Epithelial cell of esophagus (primary cell): ENCODE measurements at regions not wholly inside any gene's neighbourhood (a gene's known extent, or its start where the extent isn't known, plus 50 kb on each side); places are given as distances from the start of the nearest gene placed in this dataset.

ENCODE experiments used
- DNase-seq: peaks from one replicate; pipeline ENCODE4 v3.0.0; 2010; ENCODE audit warnings: low read depth
- H3K4me3 ChIP-seq: 2 replicates; pipeline ENCODE4 v1.5.1; 2011; ENCODE audit warnings: mild to moderate bottlenecking, low read length, control low read depth
- TF ChIP-seq, protein P1 (sequence below): IDR thresholded peaks from 2 replicates; pipeline ENCODE4 v1.5.1; 2011; ENCODE audit warnings: low read depth, mild to moderate bottlenecking, low read length, control low read depth, inconsistent platforms; ENCODE audit not compliant: insufficient read depth; ENCODE audit errors: missing control alignments

DNA sequence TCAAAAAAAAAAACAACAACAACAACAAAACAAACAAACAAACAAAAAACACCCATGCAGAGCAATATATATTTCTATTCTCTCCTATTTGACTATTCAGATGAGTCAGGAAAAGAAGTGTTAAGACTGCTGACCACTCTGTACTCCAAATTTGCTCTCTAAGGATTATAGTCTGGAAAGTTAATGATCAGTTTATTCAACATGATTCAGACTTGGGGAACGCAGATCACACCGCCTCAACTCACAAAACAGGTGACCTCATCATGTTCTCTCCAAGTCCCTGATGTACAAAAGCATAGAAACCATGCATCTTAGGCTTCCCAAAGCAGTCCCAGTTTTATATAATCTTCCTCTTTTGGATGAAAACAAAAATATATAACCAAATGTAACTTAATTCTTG lies 51.9 kb upstream of the PRRC2C start:
- DNase-seq = peak; percentile 86
- H3K4me3 ChIP-seq = no peak overlapping the region
- TF ChIP-seq, protein P1, sequence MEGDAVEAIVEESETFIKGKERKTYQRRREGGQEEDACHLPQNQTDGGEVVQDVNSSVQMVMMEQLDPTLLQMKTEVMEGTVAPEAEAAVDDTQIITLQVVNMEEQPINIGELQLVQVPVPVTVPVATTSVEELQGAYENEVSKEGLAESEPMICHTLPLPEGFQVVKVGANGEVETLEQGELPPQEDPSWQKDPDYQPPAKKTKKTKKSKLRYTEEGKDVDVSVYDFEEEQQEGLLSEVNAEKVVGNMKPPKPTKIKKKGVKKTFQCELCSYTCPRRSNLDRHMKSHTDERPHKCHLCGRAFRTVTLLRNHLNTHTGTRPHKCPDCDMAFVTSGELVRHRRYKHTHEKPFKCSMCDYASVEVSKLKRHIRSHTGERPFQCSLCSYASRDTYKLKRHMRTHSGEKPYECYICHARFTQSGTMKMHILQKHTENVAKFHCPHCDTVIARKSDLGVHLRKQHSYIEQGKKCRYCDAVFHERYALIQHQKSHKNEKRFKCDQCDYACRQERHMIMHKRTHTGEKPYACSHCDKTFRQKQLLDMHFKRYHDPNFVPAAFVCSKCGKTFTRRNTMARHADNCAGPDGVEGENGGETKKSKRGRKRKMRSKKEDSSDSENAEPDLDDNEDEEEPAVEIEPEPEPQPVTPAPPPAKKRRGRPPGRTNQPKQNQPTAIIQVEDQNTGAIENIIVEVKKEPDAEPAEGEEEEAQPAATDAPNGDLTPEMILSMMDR = no peak

DNA sequence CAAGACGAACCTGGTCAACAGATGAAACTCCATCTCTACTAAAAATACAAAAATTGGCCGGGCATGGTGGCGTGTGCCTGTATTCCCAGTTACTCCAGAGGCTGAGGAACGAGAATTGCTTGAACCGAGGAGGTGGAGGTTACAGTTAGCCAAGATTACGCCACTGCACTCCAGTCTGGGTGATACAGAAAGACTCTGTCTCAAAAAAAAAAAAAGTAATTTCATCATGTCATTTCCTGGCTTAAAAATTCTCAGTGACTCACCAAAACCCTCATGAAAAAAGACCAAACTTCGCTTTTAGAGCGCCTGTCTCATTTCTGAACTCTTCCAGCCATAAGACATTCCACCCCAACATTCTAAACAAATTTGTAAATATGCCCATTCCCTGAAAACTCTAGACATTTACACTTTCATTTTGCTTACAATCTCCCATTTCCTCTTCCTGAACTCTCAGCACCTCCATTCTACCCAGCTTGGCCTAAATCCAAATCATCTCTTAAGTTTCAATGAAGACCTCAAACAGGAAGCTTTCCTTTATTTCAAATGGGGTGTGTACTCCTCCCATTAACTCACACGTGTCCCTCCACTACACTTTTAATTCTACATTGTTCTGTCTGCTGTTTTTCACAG lies 50.5 kb upstream of the PRRC2C start:
- no peak overlapping the region for H3K4me3 ChIP-seq
- peak; percentile 92 for DNase-seq
- TF ChIP-seq, protein P1 = no peak
